IPS-20b (cell line): ENCODE measurements at regions not wholly inside any gene's neighbourhood (a gene's known extent, or its start where the extent isn't known, plus 50 kb on each side); places are given as distances from the start of the nearest gene placed in this dataset.

Experiments
- H3K27ac ChIP-seq: one replicate; pipeline ENCODE4 v1.5.1; 2013; ENCODE audit warnings: low read length
- H3K27me3 ChIP-seq: 2 replicates; pipeline ENCODE4 v1.6.1; 2013; ENCODE audit warnings: mild to moderate bottlenecking, low read length, inconsistent platforms; ENCODE audit not compliant: insufficient read depth
- H3K36me3 ChIP-seq: 2 replicates; pipeline ENCODE4 v1.6.1; 2013; ENCODE audit warnings: low read depth, mild to moderate bottlenecking, inconsistent platforms, low read length, moderate library complexity; ENCODE audit not compliant: insufficient read depth
- H3K4me1 ChIP-seq: 2 replicates; pipeline ENCODE4 v1.6.1; 2013; ENCODE audit warnings: mild to moderate bottlenecking, control low read depth, inconsistent platforms, low read length, moderate library complexity; ENCODE audit not compliant: insufficient read depth
- H3K4me3 ChIP-seq: 2 replicates; pipeline ENCODE4 v1.5.1; 2013; ENCODE audit warnings: mild to moderate bottlenecking, low read length, inconsistent platforms
- H3K9ac ChIP-seq: 2 replicates; pipeline ENCODE4 v1.6.1; 2013; ENCODE audit warnings: low read depth, mild to moderate bottlenecking, inconsistent platforms, low read length, moderate library complexity
- H3K9me3 ChIP-seq: 2 replicates; pipeline ENCODE4 v1.6.1; 2013; ENCODE audit warnings: mild to moderate bottlenecking, low read depth, low read length, inconsistent platforms; ENCODE audit not compliant: insufficient read depth

DNA sequence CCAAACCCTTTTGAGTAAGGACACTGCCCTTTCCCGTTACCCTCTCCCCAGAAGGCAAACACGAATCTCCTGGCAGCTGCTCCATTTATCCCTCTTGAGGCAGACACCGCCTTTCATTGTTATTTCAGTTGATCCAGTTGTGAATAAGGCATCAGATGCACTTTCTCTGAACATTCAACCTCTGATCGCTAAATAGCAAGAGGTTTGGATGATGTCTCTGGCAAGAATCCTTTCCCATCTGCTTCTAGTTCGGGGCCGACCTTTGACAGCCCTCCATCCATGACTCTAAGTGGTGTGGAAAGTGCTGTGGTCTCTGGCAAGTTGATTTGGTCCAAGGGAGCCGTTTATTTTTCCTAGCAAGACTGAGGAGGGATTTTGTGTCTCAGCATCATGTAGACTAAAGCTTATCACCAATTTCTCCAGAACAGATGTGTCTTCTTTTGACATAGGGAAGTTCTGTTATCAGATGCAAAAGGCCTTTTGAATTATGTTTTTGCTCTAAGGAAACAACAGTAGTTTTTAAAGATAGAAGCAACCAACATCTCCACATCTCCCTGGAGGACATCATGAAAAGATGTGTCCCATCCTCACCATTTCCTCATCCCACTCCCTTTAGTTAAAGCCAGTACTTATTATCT lies 123.6 kb downstream of the CCDC34 start:
- H3K27me3 ChIP-seq: no peaks in the 10 kb centered on the region
- H3K36me3 ChIP-seq: no peaks in the 10 kb centered on the region
- H3K4me3 ChIP-seq: no peak overlapping the region
- H3K9me3 ChIP-seq: no peaks in the 10 kb centered on the region
- H3K9ac ChIP-seq: no peak overlapping the region
- H3K27ac ChIP-seq: no peak overlapping the region
- H3K4me1 ChIP-seq: peaks cover 14% of the 10 kb centered on the region

DNA sequence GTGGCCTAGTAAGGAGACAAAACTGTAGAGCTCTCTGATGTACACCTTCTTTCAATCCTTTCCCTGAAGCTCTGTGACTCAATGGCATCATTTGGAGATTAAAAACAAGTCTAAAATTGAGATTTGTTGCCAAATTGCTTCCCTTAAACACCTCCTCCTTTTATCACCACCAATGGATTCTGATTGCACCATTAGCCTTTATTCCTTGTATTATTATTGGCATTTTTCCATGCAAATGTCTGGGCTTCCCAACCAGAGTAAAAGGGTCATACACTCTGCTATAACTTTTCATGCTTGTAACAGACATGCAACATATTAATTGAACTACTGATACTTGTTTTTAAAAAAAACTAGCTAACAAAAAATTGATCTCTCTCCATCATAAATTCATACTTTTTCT lies 124.2 kb downstream of the CCDC34 start:
- no peak overlapping the region for H3K27ac ChIP-seq
- no peak overlapping the region for H3K4me3 ChIP-seq
- no peak overlapping the region for H3K9ac ChIP-seq
- H3K36me3 ChIP-seq: no peaks in the 10 kb centered on the region
- H3K27me3 ChIP-seq: no peaks in the 10 kb centered on the region
- H3K9me3 ChIP-seq: no peaks in the 10 kb centered on the region
- H3K4me1 ChIP-seq: peaks cover 14% of the 10 kb centered on the region

- Histone ChIP-seq H3K27me3 (no peaks in the 10 kb centered on the region), H3K36me3 (no peaks in the 10 kb centered on the region), H3K9me3 (no peaks in the 10 kb centered on the region), H3K27ac (no peak overlapping the region), H3K9ac (no peak overlapping the region), H3K4me1 (peaks cover 3% of the 10 kb centered on the region), H3K4me3 (no peak overlapping the region)
Observed at GRCh38 chr11:27237643-27238042, 125.4 kb downstream of the CCDC34 start.

- Histone ChIP-seq H3K27ac (no peak overlapping the region), H3K9me3 (no peaks in the 10 kb centered on the region), H3K27me3 (no peaks in the 10 kb centered on the region), H3K4me3 (no peak overlapping the region), H3K4me1 (no peaks in the 10 kb centered on the region; the same call in 1 of the 2 replicates), H3K36me3 (no peaks in the 10 kb centered on the region), H3K9ac (no peak overlapping the region)
Observed at GRCh38 chr11:27234961-27235360, 128.1 kb downstream of the CCDC34 start.

DNA sequence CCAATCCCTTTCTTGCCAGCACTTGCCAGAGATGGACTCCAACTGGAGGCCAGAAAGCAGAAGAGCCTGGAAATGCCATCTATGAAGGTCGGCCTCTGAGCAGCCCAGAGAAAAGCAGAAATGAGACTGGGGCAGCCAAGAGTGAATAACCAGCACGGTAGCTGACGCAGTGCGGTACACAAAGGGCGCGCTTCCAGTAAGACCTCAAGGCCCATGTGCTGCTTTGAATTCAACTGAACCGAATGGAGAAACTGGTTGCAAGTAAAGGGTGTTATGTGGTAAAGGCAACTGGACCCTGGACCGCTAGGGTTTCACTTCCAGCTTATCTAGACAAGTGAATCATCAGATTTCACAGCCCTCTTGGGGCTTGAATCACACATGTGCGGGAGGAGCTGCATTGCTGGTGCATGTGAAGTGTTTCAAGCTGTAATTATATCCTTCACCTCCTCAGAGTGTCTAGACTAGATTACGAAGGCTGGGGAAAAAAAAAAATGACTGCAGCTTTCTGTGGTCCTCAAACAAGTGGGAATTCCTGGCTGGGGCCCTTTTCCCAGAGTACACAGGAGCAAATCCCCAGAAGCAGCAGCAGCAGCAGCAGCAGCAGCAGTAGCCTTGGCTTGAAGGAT lies 128.9 kb downstream of the CCDC34 start:
- no peak overlapping the region for H3K9ac ChIP-seq
- H3K36me3 ChIP-seq: no peaks in the 10 kb centered on the region
- no peaks in the 10 kb centered on the region; the same call in 1 of the 2 replicates for H3K4me1 ChIP-seq
- H3K9me3 ChIP-seq: no peaks in the 10 kb centered on the region
- H3K27ac ChIP-seq: no peak overlapping the region
- no peak overlapping the region for H3K4me3 ChIP-seq
- H3K27me3 ChIP-seq: no peaks in the 10 kb centered on the region

GRCh38 chr11:27233654-27234042 lies 129.4 kb downstream of the CCDC34 start:
- no peaks in the 10 kb centered on the region for H3K36me3 ChIP-seq
- no peaks in the 10 kb centered on the region for H3K27me3 ChIP-seq
- H3K9me3 ChIP-seq: no peaks in the 10 kb centered on the region
- H3K4me3 ChIP-seq: no peak overlapping the region
- no peak overlapping the region for H3K27ac ChIP-seq
- peaks cover 3% of the 10 kb centered on the region for H3K4me1 ChIP-seq
- H3K9ac ChIP-seq: no peak overlapping the region

DNA sequence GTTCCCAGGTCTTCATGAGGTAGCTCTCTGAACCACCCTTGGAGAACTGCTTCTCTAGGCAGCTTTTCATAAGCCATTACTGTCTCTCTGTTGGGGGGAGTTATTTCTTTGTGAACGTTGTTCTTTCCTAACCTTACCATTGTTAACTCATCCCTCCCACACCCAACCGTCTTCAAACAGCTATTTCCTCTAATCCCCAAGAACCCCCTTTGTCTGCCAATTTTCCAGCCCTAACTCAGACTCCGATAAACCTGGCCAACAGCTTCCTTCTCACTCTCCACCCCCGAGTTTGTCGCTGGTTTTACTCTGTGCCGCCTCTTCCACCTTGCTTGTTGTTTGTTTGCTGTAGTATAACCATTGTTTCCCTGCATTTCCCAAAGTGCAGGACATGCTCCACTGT lies 131.5 kb downstream of the CCDC34 start:
- H3K4me1 ChIP-seq: peaks cover 12% of the 10 kb centered on the region
- no peaks in the 10 kb centered on the region for H3K36me3 ChIP-seq
- H3K27ac ChIP-seq: no peak overlapping the region
- H3K9ac ChIP-seq: no peak overlapping the region
- H3K27me3 ChIP-seq: no peaks in the 10 kb centered on the region
- H3K9me3 ChIP-seq: no peaks in the 10 kb centered on the region
- no peak overlapping the region for H3K4me3 ChIP-seq

GRCh38 chr11:27230192-27230572 lies 132.8 kb downstream of the CCDC34 start:
- Histone ChIP-seq H3K27me3 (no peaks in the 10 kb centered on the region), H3K36me3 (no peaks in the 10 kb centered on the region), H3K9me3 (no peaks in the 10 kb centered on the region), H3K9ac (no peak overlapping the region), H3K27ac (no peak overlapping the region), H3K4me3 (no peak overlapping the region), H3K4me1 (peaks cover 12% of the 10 kb centered on the region)

- no peaks in the 10 kb centered on the region for H3K36me3 ChIP-seq
- H3K4me3 ChIP-seq: no peak overlapping the region
- H3K9me3 ChIP-seq: no peaks in the 10 kb centered on the region
- H3K4me1 ChIP-seq: peaks cover 12% of the 10 kb centered on the region
- no peak overlapping the region for H3K9ac ChIP-seq
- no peak overlapping the region for H3K27ac ChIP-seq
- H3K27me3 ChIP-seq: no peaks in the 10 kb centered on the region
Observed at GRCh38 chr11:27229511-27230191, 133.4 kb downstream of the CCDC34 start.

DNA sequence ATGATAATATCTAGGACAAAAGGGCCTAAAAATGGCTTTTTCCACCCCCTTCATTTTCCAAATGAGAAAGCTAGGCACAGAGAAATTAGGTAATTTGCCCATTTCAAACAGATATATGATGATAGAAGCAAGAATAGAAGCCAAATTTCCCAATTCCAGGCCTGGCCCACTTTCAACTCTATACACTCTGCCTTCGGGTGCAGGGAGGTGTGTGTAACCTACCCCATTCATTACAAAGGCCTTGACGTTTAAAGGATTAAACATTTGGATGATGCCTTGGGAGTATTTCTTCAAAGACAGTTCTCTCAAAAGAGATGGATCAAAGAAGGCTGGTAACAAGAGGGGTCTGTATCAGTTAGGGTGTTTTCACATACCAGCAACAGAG lies 134.1 kb downstream of the CCDC34 start:
- no peaks in the 10 kb centered on the region for H3K27me3 ChIP-seq
- H3K9ac ChIP-seq: no peak overlapping the region
- H3K4me3 ChIP-seq: no peak overlapping the region
- H3K9me3 ChIP-seq: no peaks in the 10 kb centered on the region
- no peak overlapping the region for H3K27ac ChIP-seq
- H3K4me1 ChIP-seq: peaks cover 12% of the 10 kb centered on the region
- H3K36me3 ChIP-seq: no peaks in the 10 kb centered on the region

DNA sequence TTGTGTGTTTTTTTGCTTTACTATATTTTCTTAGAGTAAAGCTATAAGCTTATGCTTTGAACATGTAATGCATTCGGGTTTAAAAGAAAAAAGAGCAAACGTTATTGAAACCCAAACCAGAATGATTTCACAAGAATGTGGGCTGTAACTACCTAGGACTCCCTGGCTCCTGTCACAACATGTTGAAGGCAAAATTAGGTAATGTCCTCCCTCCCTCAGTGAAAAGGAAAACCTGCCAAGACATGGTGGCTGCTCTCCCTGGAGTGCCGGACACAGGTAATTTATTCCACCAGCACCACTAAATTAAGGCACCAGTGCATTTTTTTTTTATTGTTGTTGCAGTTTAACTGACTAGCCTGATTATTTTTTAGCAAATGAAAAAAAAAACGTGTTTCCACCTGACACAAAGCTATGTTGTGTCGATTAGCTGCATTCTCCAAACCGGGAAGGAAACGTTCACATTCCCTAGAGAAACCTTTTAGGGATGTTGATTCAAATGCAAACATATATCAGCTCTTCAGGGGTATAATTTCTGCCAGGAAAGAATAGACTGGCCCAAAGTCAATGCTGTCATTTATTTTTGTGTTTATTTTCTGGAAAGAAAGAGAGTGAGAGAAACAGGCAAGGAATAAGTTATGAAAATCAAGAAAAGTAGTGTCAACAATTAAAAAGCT lies 134.6 kb downstream of the CCDC34 start:
- no peaks in the 10 kb centered on the region for H3K27me3 ChIP-seq
- H3K4me3 ChIP-seq: no peak overlapping the region
- H3K36me3 ChIP-seq: no peaks in the 10 kb centered on the region
- no peak overlapping the region for H3K9ac ChIP-seq
- H3K27ac ChIP-seq: no peak overlapping the region
- peaks cover 12% of the 10 kb centered on the region for H3K4me1 ChIP-seq
- no peaks in the 10 kb centered on the region for H3K9me3 ChIP-seq

DNA sequence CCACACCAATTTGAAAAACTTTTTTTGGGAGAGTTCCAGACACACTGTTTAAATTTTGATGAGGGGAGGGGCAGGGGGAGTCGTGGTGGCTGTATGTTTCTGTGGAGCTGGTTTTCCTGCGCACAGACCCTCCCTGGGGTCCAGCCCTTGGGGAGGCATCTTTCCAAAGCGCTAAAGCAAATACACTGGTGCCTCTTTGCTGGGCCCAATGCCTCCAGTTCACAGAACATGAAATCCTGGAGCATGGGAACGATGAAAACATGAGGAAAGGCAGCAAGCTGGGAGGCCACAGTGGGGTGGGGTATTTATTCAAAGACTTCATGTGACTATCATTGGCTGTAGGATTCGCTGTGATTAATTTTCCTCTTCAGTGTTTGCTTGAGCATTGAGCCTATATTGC lies 135.3 kb downstream of the CCDC34 start:
- Histone ChIP-seq H3K9me3 (no peaks in the 10 kb centered on the region), H3K4me1 (peaks cover 12% of the 10 kb centered on the region), H3K27ac (no peak overlapping the region), H3K9ac (no peak overlapping the region), H3K27me3 (no peaks in the 10 kb centered on the region), H3K36me3 (no peaks in the 10 kb centered on the region), H3K4me3 (no peak overlapping the region)
